IPS-20b (cell line): ENCODE measurements at regions not wholly inside any gene's neighbourhood (a gene's known extent, or its start where the extent isn't known, plus 50 kb on each side); places are given as distances from the start of the nearest gene placed in this dataset.

Source experiments
- H3K27ac ChIP-seq: one replicate; pipeline ENCODE4 v1.5.1; 2013; ENCODE audit warnings: low read length
- H3K27me3 ChIP-seq: 2 replicates; pipeline ENCODE4 v1.6.1; 2013; ENCODE audit warnings: mild to moderate bottlenecking, low read length, inconsistent platforms; ENCODE audit not compliant: insufficient read depth
- H3K36me3 ChIP-seq: 2 replicates; pipeline ENCODE4 v1.6.1; 2013; ENCODE audit warnings: low read depth, mild to moderate bottlenecking, inconsistent platforms, low read length, moderate library complexity; ENCODE audit not compliant: insufficient read depth
- H3K4me1 ChIP-seq: 2 replicates; pipeline ENCODE4 v1.6.1; 2013; ENCODE audit warnings: mild to moderate bottlenecking, control low read depth, inconsistent platforms, low read length, moderate library complexity; ENCODE audit not compliant: insufficient read depth
- H3K4me3 ChIP-seq: 2 replicates; pipeline ENCODE4 v1.5.1; 2013; ENCODE audit warnings: mild to moderate bottlenecking, low read length, inconsistent platforms
- H3K9ac ChIP-seq: 2 replicates; pipeline ENCODE4 v1.6.1; 2013; ENCODE audit warnings: low read depth, mild to moderate bottlenecking, inconsistent platforms, low read length, moderate library complexity
- H3K9me3 ChIP-seq: 2 replicates; pipeline ENCODE4 v1.6.1; 2013; ENCODE audit warnings: mild to moderate bottlenecking, low read depth, low read length, inconsistent platforms; ENCODE audit not compliant: insufficient read depth

GRCh38 chr14:25134184-25134583, 84.2 kb upstream of the STXBP6 start:
- H3K36me3 ChIP-seq = no peaks in the 10 kb centered on the region
- H3K4me3 ChIP-seq = no peak overlapping the region
- H3K9ac ChIP-seq = no peak overlapping the region
- H3K4me1 ChIP-seq = no peaks in the 10 kb centered on the region
- H3K27ac ChIP-seq = no peak overlapping the region
- peaks cover 18% of the 10 kb centered on the region for H3K27me3 ChIP-seq
- H3K9me3 ChIP-seq = no peaks in the 10 kb centered on the region

GRCh38 chr14:25132732-25133422, 82.9 kb upstream of the STXBP6 start:
- Histone ChIP-seq H3K27me3 (peaks cover 18% of the 10 kb centered on the region), H3K27ac (no peak overlapping the region), H3K9ac (0 out of 2 replicates have a peak overlapping the region, but pooled peaks have one; percentile 26), H3K36me3 (no peaks in the 10 kb centered on the region), H3K4me3 (peak overlapping the region; percentile 38; the same call in 1 of the 2 replicates), H3K4me1 (no peaks in the 10 kb centered on the region), H3K9me3 (no peaks in the 10 kb centered on the region)

- H3K36me3 ChIP-seq = no peaks in the 10 kb centered on the region
- H3K4me1 ChIP-seq = no peaks in the 10 kb centered on the region
- no peaks in the 10 kb centered on the region for H3K9me3 ChIP-seq
- H3K4me3 ChIP-seq = peak overlapping the region; percentile 38; the same call in 1 of the 2 replicates
- H3K27me3 ChIP-seq = peaks cover 18% of the 10 kb centered on the region
- no peak overlapping the region for H3K27ac ChIP-seq
- no peak overlapping the region for H3K9ac ChIP-seq
Measured at GRCh38 chr14:25132094-25132493, 82.1 kb upstream of the STXBP6 start.

- no peak overlapping the region for H3K27ac ChIP-seq
Measured at GRCh38 chr14:25122843-25123242, 72.9 kb upstream of the STXBP6 start.

GRCh38 chr14:25122211-25122610, 72.3 kb upstream of the STXBP6 start:
- H3K36me3 ChIP-seq = no peaks in the 10 kb centered on the region
- no peak overlapping the region for H3K9ac ChIP-seq
- H3K27me3 ChIP-seq = no peaks in the 10 kb centered on the region
- no peaks in the 10 kb centered on the region for H3K4me1 ChIP-seq
- H3K27ac ChIP-seq = no peak overlapping the region
- H3K4me3 ChIP-seq = no peak overlapping the region
- no peaks in the 10 kb centered on the region for H3K9me3 ChIP-seq

More at GRCh38 chr14:25122843-25123242, 72.9 kb upstream of the STXBP6 start:
- Histone ChIP-seq H3K27me3 (no peaks in the 10 kb centered on the region), H3K9ac (no peak overlapping the region), H3K36me3 (no peaks in the 10 kb centered on the region), H3K9me3 (no peaks in the 10 kb centered on the region), H3K4me3 (no peak overlapping the region), H3K4me1 (no peaks in the 10 kb centered on the region)

- Histone ChIP-seq H3K4me3 (no peak overlapping the region), H3K9me3 (no peaks in the 10 kb centered on the region), H3K4me1 (no peaks in the 10 kb centered on the region), H3K27me3 (no peaks in the 10 kb centered on the region), H3K9ac (no peak overlapping the region), H3K36me3 (no peaks in the 10 kb centered on the region), H3K27ac (no peak overlapping the region)
Measured at GRCh38 chr14:25121337-25122129, 71.6 kb upstream of the STXBP6 start.

GRCh38 chr14:25120261-25120660, 70.3 kb upstream of the STXBP6 start:
- no peaks in the 10 kb centered on the region for H3K27me3 ChIP-seq
- H3K9me3 ChIP-seq = no peaks in the 10 kb centered on the region
- no peaks in the 10 kb centered on the region for H3K4me1 ChIP-seq
- H3K36me3 ChIP-seq = no peaks in the 10 kb centered on the region
- H3K27ac ChIP-seq = no peak overlapping the region
- H3K4me3 ChIP-seq = no peak overlapping the region
- no peak overlapping the region for H3K9ac ChIP-seq

GRCh38 chr14:25118671-25119070, 68.7 kb upstream of the STXBP6 start:
- Histone ChIP-seq H3K4me1 (no peaks in the 10 kb centered on the region), H3K9me3 (no peaks in the 10 kb centered on the region; the same call in 1 of the 2 replicates), H3K27ac (no peak overlapping the region), H3K4me3 (no peak overlapping the region), H3K27me3 (no peaks in the 10 kb centered on the region), H3K36me3 (no peaks in the 10 kb centered on the region), H3K9ac (no peak overlapping the region)

GRCh38 chr14:25117342-25117741, 67.4 kb upstream of the STXBP6 start:
- Histone ChIP-seq H3K27me3 (no peaks in the 10 kb centered on the region), H3K9ac (no peak overlapping the region), H3K27ac (no peak overlapping the region), H3K36me3 (no peaks in the 10 kb centered on the region), H3K4me1 (no peaks in the 10 kb centered on the region), H3K9me3 (no peaks in the 10 kb centered on the region; the same call in 1 of the 2 replicates), H3K4me3 (no peak overlapping the region)

GRCh38 chr14:25116607-25117006, 66.7 kb upstream of the STXBP6 start:
- no peak overlapping the region for H3K4me3 ChIP-seq
- no peak overlapping the region for H3K9ac ChIP-seq

GRCh38 chr14:25113394-25113793, 63.4 kb upstream of the STXBP6 start:
- Histone ChIP-seq H3K27ac (no peak overlapping the region), H3K4me1 (no peaks in the 10 kb centered on the region), H3K9ac (no peak overlapping the region), H3K36me3 (no peaks in the 10 kb centered on the region), H3K4me3 (no peak overlapping the region), H3K9me3 (no peaks in the 10 kb centered on the region; the same call in 1 of the 2 replicates), H3K27me3 (no peaks in the 10 kb centered on the region)

More at GRCh38 chr14:25116607-25117006, 66.7 kb upstream of the STXBP6 start:
- no peaks in the 10 kb centered on the region for H3K36me3 ChIP-seq
- no peak overlapping the region for H3K27ac ChIP-seq
- no peaks in the 10 kb centered on the region; the same call in 1 of the 2 replicates for H3K9me3 ChIP-seq
- H3K4me1 ChIP-seq = no peaks in the 10 kb centered on the region
- no peaks in the 10 kb centered on the region for H3K27me3 ChIP-seq
